NB4 (cell line): ENCODE measurements at regions not wholly inside any gene's neighbourhood (a gene's known extent, or its start where the extent isn't known, plus 50 kb on each side); places are given as distances from the start of the nearest gene placed in this dataset.

ENCODE experiments used
- POLR2A ChIP-seq: IDR thresholded peaks from 2 replicates; pipeline ENCODE4 v1.6.1; 2011; ENCODE audit warnings: mild to moderate bottlenecking; ENCODE audit not compliant: insufficient read length; ENCODE audit errors: extremely low read depth
- TF ChIP-seq, protein P1 (sequence below): IDR thresholded peaks from one replicate; pipeline ENCODE4 v1.5.1; 2012; ENCODE audit warnings: low read depth, low read length

- TF ChIP-seq, protein P1, sequence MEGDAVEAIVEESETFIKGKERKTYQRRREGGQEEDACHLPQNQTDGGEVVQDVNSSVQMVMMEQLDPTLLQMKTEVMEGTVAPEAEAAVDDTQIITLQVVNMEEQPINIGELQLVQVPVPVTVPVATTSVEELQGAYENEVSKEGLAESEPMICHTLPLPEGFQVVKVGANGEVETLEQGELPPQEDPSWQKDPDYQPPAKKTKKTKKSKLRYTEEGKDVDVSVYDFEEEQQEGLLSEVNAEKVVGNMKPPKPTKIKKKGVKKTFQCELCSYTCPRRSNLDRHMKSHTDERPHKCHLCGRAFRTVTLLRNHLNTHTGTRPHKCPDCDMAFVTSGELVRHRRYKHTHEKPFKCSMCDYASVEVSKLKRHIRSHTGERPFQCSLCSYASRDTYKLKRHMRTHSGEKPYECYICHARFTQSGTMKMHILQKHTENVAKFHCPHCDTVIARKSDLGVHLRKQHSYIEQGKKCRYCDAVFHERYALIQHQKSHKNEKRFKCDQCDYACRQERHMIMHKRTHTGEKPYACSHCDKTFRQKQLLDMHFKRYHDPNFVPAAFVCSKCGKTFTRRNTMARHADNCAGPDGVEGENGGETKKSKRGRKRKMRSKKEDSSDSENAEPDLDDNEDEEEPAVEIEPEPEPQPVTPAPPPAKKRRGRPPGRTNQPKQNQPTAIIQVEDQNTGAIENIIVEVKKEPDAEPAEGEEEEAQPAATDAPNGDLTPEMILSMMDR: no peak
- TF ChIP-seq POLR2A: no peak
These were observed 176.4 kb upstream of the ZKSCAN2 start for GRCh38 chr16:25434064-25434463.
